PFSK-1 (cell line): ENCODE measurements at regions not wholly inside any gene's neighbourhood (a gene's known extent, or its start where the extent isn't known, plus 50 kb on each side); places are given as distances from the start of the nearest gene placed in this dataset.

Experiments
- FOXP2 ChIP-seq: optimal IDR thresholded peaks from 2 replicates; pipeline ENCODE3; 2011; ENCODE audit warnings: borderline replicate concordance, control low read depth, inconsistent platforms; ENCODE audit not compliant: insufficient read depth; ENCODE audit errors: extremely low read length, extremely low read depth
- POLR2AphosphoS5 ChIP-seq: IDR thresholded peaks from 2 replicates; pipeline ENCODE4 v1.6.1; 2012; ENCODE audit warnings: low read depth, mild to moderate bottlenecking, control low read depth, low read length, moderate library complexity
- REST ChIP-seq, 2 experiments: IDR thresholded peaks; 2 replicates each; pipeline versions ENCODE4 v1.6.1 to v1.8.0; 2011 to 2012; ENCODE audit warnings: low read depth in 2 of 2, low read length in 2 of 2, control low read depth in 1 of 2, inconsistent platforms in 1 of 2, mild to moderate bottlenecking in 1 of 2, moderate library complexity in 1 of 2; ENCODE audit not compliant: insufficient read depth in 1 of 2
- SIN3A ChIP-seq: IDR thresholded peaks from 2 replicates; pipeline ENCODE4 v1.6.1; 2012; ENCODE audit warnings: mild to moderate bottlenecking, low read length, moderate library complexity, borderline replicate concordance; ENCODE audit not compliant: insufficient read depth
- TAF1 ChIP-seq: IDR thresholded peaks from 2 replicates; pipeline ENCODE4 v1.6.1; 2012; ENCODE audit warnings: low read length, control low read depth, borderline replicate concordance; ENCODE audit not compliant: insufficient read depth

DNA sequence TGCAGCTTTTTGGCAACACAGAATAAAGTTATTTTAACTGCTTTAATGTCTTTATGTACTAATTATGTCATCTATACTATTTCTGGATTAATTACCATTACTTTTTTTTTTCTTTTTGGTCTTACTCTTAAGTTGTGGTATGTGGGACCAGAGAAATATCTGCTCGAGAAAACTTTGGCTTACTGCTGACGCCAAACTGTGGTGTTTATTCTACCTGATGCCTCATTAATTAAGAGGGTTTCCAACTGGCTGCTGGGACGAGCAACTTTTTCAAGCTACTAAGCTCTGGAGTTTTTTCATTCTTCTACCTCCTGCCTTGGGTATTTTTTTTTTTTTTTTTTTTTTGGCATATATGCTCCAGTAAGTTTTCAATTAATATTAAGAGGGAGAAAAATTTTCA lies 1257.5 kb downstream of the FSCB start:
- TF ChIP-seq REST (IDR thresholded peaks at IDR 0.05; ENCODE audit: insufficient read depth in 1 of 2, low read depth in 2 of 2, low read length in 2 of 2) (no peak), FOXP2 (no peak), SIN3A (no peak), POLR2AphosphoS5 (no peak), TAF1 (no peak)

DNA sequence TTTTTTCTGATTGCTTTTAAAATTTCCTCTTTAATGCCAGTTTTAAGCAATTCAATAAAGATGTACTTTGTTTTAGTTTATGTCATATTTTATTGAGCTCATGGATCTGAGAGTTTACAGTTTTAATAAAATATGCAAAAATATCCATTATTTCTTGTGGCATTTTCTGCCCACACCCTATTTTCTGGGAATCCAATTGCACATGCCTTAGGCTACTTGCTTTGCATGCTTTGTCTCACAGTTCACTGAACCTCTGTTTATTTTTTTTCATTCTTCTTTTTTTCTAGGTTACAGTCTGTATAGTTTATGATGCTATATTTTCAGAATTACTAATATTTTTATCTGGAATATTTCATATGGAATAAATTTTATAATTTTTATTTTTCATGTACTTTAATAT lies 1258.0 kb downstream of the FSCB start:
- TF ChIP-seq SIN3A (no peak), POLR2AphosphoS5 (no peak), FOXP2 (no peak), REST (IDR thresholded peaks at IDR 0.05; ENCODE audit: insufficient read depth in 1 of 2, low read depth in 2 of 2, low read length in 2 of 2) (no peak), TAF1 (no peak)

DNA sequence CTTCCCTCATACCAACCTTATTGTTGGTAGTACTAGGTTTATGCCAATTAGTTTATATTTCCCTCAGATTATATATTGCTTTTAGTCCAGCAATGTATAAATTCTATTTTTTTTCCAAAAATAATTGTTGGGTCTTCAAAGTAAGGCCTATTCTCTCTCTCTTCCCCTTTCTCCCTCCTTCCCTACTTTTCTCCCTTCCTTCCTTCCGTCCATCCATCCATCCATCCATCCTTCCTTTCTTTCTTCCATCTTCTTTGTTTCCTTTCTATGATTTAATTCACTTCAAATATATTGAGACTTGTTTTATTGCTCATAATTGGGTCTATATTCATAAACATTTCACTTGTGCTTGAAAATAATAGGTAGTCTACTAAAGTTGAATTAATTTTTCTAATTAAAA lies 1259.2 kb downstream of the FSCB start:
- TF ChIP-seq TAF1 (no peak), REST (IDR thresholded peaks at IDR 0.05; ENCODE audit: insufficient read depth in 1 of 2, low read depth in 2 of 2, low read length in 2 of 2) (no peak), SIN3A (no peak), POLR2AphosphoS5 (no peak), FOXP2 (no peak)

- TF ChIP-seq TAF1 (no peak), SIN3A (no peak), FOXP2 (no peak), POLR2AphosphoS5 (no peak), REST (IDR thresholded peaks at IDR 0.05; ENCODE audit: insufficient read depth in 1 of 2, low read depth in 2 of 2, low read length in 2 of 2) (no peak)
Observed at GRCh38 chr14:43244142-43244625, 1262.9 kb downstream of the FSCB start.

GRCh38 chr14:43243168-43243567 lies 1263.9 kb downstream of the FSCB start:
- TF ChIP-seq POLR2AphosphoS5 (no peak), TAF1 (no peak), FOXP2 (no peak), REST (IDR thresholded peaks at IDR 0.05; ENCODE audit: insufficient read depth in 1 of 2, low read depth in 2 of 2, low read length in 2 of 2) (no peak), SIN3A (no peak)
